Suprapubic skin (tissue), 4 donors: ENCODE measurements at regions not wholly inside any gene's neighbourhood (a gene's known extent, or its start where the extent isn't known, plus 50 kb on each side); places are given as distances from the start of the nearest gene placed in this dataset.

Experiments used
- EP300 ChIP-seq: sonication (generic); formaldehyde crosslinking; IDR thresholded peaks from one replicate; pipeline ENCODE4 v1.6.1; 2017; ENCODE audit warnings: antibody characterized with exemption
- POLR2A ChIP-seq, 2 donors: fragments of 450-650 bp; IDR thresholded peaks; one replicate each; pipeline ENCODE4 v1.6.1; 2017; ENCODE audit warnings: antibody characterized with exemption in 2 of 2, mild to moderate bottlenecking in 2 of 2, moderate library complexity in 2 of 2
- POLR2AphosphoS5 ChIP-seq, 3 donors: sonication (generic); formaldehyde crosslinking; IDR thresholded peaks; one replicate each; pipeline ENCODE4 v1.6.1; 2017; ENCODE audit warnings: antibody characterized with exemption in 3 of 3
- TF ChIP-seq, protein P1 (sequence below), 2 donors: fragments of 200-600 bp in 1 of 2; fragments of 450-650 bp in 1 of 2; sonication (generic) in 1 of 2; IDR thresholded peaks; one replicate each; pipeline ENCODE4 v1.5.1; 2016 to 2019; ENCODE audit warnings: antibody characterized with exemption in 2 of 2, mild to moderate bottlenecking in 1 of 2, moderate library complexity in 1 of 2

DNA sequence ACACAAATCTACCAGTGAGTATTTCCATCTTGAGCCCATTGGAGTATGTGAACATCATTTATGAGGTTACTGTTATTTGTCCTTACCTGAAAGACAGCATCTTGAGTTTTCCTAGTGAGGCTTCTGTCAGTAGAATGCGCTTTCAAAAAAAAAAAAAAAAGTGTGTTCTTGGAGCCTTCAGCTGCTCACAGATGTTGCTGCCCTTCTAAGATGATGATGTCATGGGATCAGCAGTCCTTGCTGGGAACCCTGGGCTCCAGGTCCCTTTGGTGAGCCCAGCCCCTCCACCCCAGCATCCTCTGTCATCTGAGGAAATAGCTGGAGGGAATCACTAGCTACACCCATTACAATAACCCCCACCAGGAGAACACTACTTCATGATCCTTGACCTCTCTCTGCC, 83.3 kb downstream of the ATPSCKMT start:
- TF ChIP-seq, protein P1, sequence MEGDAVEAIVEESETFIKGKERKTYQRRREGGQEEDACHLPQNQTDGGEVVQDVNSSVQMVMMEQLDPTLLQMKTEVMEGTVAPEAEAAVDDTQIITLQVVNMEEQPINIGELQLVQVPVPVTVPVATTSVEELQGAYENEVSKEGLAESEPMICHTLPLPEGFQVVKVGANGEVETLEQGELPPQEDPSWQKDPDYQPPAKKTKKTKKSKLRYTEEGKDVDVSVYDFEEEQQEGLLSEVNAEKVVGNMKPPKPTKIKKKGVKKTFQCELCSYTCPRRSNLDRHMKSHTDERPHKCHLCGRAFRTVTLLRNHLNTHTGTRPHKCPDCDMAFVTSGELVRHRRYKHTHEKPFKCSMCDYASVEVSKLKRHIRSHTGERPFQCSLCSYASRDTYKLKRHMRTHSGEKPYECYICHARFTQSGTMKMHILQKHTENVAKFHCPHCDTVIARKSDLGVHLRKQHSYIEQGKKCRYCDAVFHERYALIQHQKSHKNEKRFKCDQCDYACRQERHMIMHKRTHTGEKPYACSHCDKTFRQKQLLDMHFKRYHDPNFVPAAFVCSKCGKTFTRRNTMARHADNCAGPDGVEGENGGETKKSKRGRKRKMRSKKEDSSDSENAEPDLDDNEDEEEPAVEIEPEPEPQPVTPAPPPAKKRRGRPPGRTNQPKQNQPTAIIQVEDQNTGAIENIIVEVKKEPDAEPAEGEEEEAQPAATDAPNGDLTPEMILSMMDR (IDR thresholded peaks at IDR 0.05), result no peak
- TF ChIP-seq POLR2A (IDR thresholded peaks at IDR 0.05), result no peak
- no peak for TF ChIP-seq EP300
- no peak for TF ChIP-seq POLR2AphosphoS5 (IDR thresholded peaks at IDR 0.05)
